ENCODE measurements at regions not wholly inside any gene's neighbourhood (a gene's known extent, or its start where the extent isn't known, plus 50 kb on each side); places are given as distances from the start of the nearest gene placed in this dataset.

GRCh38 chr12:59194794-59195193, 274.5 kb upstream of the LRIG3 start:
- H4K5ac ChIP-seq (ENCODE audit: low read depth, low read length) = no peak overlapping the region
- in situ Hi-C loops (cut with MboI; ENCODE audit: low sequenced_read_pairs) = no loop called here
- ChIA-PET POLR2A (ENCODE audit: unreplicated experiment) (no interaction called here), CTCF (no interaction called here)
- no peak overlapping the region for H3K4ac ChIP-seq (ENCODE audit: low read depth, low read length)
- H3K23ac ChIP-seq (ENCODE audit: low read depth, low read length) = no peak overlapping the region
- no peak overlapping the region for H3K14ac ChIP-seq (replicated peaks; ENCODE audit: low read depth, low read length)
- H3K4me1 ChIP-seq (ENCODE audit: control insufficient read depth, insufficient read depth, low read length) = no peaks in the 10 kb centered on the region
- no peaks in the 10 kb centered on the region for H3K79me1 ChIP-seq (ENCODE audit: low read depth in 1 of 2, low read length in 2 of 2)
- H2BK20ac ChIP-seq (ENCODE audit: low read depth, low read length) = no peak overlapping the region
- dilution Hi-C loops (cut with HindIII; ENCODE audit: low sequenced_read_pairs, unreplicated experiment) = no loop called here
- H4K91ac ChIP-seq (ENCODE audit: insufficient read depth, low read depth, low read length) = no peak overlapping the region
- no peaks in the 10 kb centered on the region for H3K36me3 ChIP-seq (ENCODE audit: control insufficient read depth, insufficient read depth, low read length)
- BruUV-seq (replicated peaks) = no TSS peak
- TF ChIP-seq FOS (IDR thresholded peaks at IDR 0.05; ENCODE audit: low read depth, low read length) = no peak
- no peak for TF ChIP-seq BHLHE40 (IDR thresholded peaks at IDR 0.05; ENCODE audit: low read depth, low read length)
- TF ChIP-seq MXI1 (IDR thresholded peaks at IDR 0.05; ENCODE audit: borderline replicate concordance, low read depth, low read length) = no peak
- TF ChIP-seq RAD21 (IDR thresholded peaks at IDR 0.05; ENCODE audit: low read length) = no peak
- TF ChIP-seq CEBPB (IDR thresholded peaks at IDR 0.05; ENCODE audit: low read depth, low read length) = no peak
- no peak for TF ChIP-seq MAZ (IDR thresholded peaks at IDR 0.05; ENCODE audit: borderline replicate concordance, low read depth, low read length)
- no peak for TF ChIP-seq ELK1 (IDR thresholded peaks at IDR 0.05; ENCODE audit: borderline replicate concordance, low read depth, low read length)
- TF ChIP-seq CHD1 (IDR thresholded peaks at IDR 0.05; ENCODE audit: low read depth, low read length) = no peak
- no peak for TF ChIP-seq RCOR1 (IDR thresholded peaks at IDR 0.05; ENCODE audit: insufficient replicate concordance, low read length)
- TF ChIP-seq RFX5 (IDR thresholded peaks at IDR 0.05; ENCODE audit: low read depth, low read length) = no peak
- TF ChIP-seq NFE2L2 (IDR thresholded peaks at IDR 0.05; ENCODE audit: low read depth, low read length) = no peak
- no peak for TF ChIP-seq SMC3 (IDR thresholded peaks at IDR 0.05; ENCODE audit: low read depth, low read length)
- TF ChIP-seq MAFK (IDR thresholded peaks at IDR 0.05; ENCODE audit: low read depth, low read length) = no peak
- TF ChIP-seq POLR2A (IDR thresholded peaks at IDR 0.05; ENCODE audit: low read depth, low read length) = no peak
- no peaks in the 10 kb centered on the region for H4K20me1 ChIP-seq (ENCODE audit: insufficient read depth, low read length)
- H3K18ac ChIP-seq (ENCODE audit: low read depth, low read length) = no peak overlapping the region
- H3K27ac ChIP-seq (ENCODE audit: insufficient read depth, low read length) = no peak overlapping the region
- no peak overlapping the region for H4K8ac ChIP-seq (ENCODE audit: low read depth in 2 of 2, low read length in 2 of 2)
- no peaks in the 10 kb centered on the region for H3K9me1 ChIP-seq (ENCODE audit: insufficient read depth, low read length)
- no peak overlapping the region for H3K56ac ChIP-seq (ENCODE audit: extremely low read depth, insufficient read depth, low read length)
- intact Hi-C loops (cut with micrococcal nuclease) = no loop called here
- no peak overlapping the region for H2AFZ ChIP-seq (replicated peaks; ENCODE audit: low read length, poor library complexity)
- no peak overlapping the region for H3K9ac ChIP-seq (ENCODE audit: low read depth, low read length)
- no peak for ATAC-seq (ENCODE audit: low read depth)
- no peaks in the 10 kb centered on the region for H3K9me3 ChIP-seq (ENCODE audit: control insufficient read depth, insufficient read depth, low read length)
- no peak overlapping the region for H2BK15ac ChIP-seq (ENCODE audit: low read depth, low read length)
- no peak for DNase-seq
- WGBS, 2 experiments (ENCODE audit: extremely low coverage in 2 of 2, insufficient read length in 1 of 2) = no CpG with 5 or more reads among the region's 2 CpGs
- no peaks in the 10 kb centered on the region; the same call in 1 of the 2 replicates for H3K27me3 ChIP-seq (ENCODE audit: control insufficient read depth, insufficient read depth, low read length)
- no peak overlapping the region for H3K4me3 ChIP-seq (ENCODE audit: insufficient read depth, low read depth, low read length)
- H2BK120ac ChIP-seq (ENCODE audit: low read depth, low read length) = no peak overlapping the region
- H3K4me2 ChIP-seq (ENCODE audit: low read depth, low read length) = no peak overlapping the region
- no peak overlapping the region for H2AK5ac ChIP-seq (ENCODE audit: low read depth, low read length)
- H2BK5ac ChIP-seq (ENCODE audit: low read depth, low read length, poor library complexity, severe bottlenecking) = no peak overlapping the region
- H2AK9ac ChIP-seq (replicated peaks; ENCODE audit: low read depth, low read length, poor library complexity) = no peak overlapping the region

Measured in IMR-90 (cell line).